HEK293 (cell line): ENCODE measurements at regions not wholly inside any gene's neighbourhood (a gene's known extent, or its start where the extent isn't known, plus 50 kb on each side); places are given as distances from the start of the nearest gene placed in this dataset.

Source experiments
- CTCF ChIP-seq: fragments of 450-650 bp; formaldehyde crosslinking; IDR thresholded peaks from 2 replicates; pipeline ENCODE4 v1.5.1; 2016; ENCODE audit warnings: missing biosample characterization, missing genetic modification characterization
- KLF8 ChIP-seq: fragments of 450-650 bp; formaldehyde crosslinking; IDR thresholded peaks from 2 replicates; pipeline ENCODE4 v1.5.1; 2016; ENCODE audit warnings: missing biosample characterization, missing genetic modification characterization
- REPIN1 ChIP-seq: fragments of 450-650 bp; formaldehyde crosslinking; IDR thresholded peaks from 2 replicates; pipeline ENCODE4 v1.5.1; 2017; ENCODE audit warnings: missing biosample characterization, missing genetic modification characterization, low read depth
- REST ChIP-seq: fragments of 450-650 bp; formaldehyde crosslinking; IDR thresholded peaks from 2 replicates; pipeline ENCODE4 v1.5.1; 2016; ENCODE audit warnings: missing biosample characterization, missing genetic modification characterization
- ZBTB20 ChIP-seq: fragments of 450-650 bp; formaldehyde crosslinking; IDR thresholded peaks from 2 replicates; pipeline ENCODE4 v1.5.1; 2016; ENCODE audit warnings: missing biosample characterization, missing genetic modification characterization
- ZNF114 ChIP-seq: fragments of 450-650 bp; formaldehyde crosslinking; IDR thresholded peaks from 2 replicates; pipeline ENCODE4 v1.5.0; 2017; ENCODE audit warnings: missing biosample characterization, missing genetic modification characterization
- ZNF175 ChIP-seq: fragments of 450-650 bp; formaldehyde crosslinking; IDR thresholded peaks from 2 replicates; pipeline ENCODE4 v1.5.1; 2016; ENCODE audit warnings: missing biosample characterization, missing genetic modification characterization
- ZNF274 ChIP-seq, 2 experiments: fragments of 200-500 bp in 1 of 2; fragments of 450-650 bp in 1 of 2; sonication (Bioruptor generic) in 1 of 2; formaldehyde crosslinking in 1 of 2; IDR thresholded peaks; 2 replicates each; pipeline versions ENCODE4 v1.5.1 to v1.6.1; 2014 to 2016; ENCODE audit warnings: borderline replicate concordance in 1 of 2, inconsistent platforms in 1 of 2, low read length in 1 of 2, missing biosample characterization in 1 of 2, missing genetic modification characterization in 1 of 2
- ZNF488 ChIP-seq: fragments of 450-650 bp; formaldehyde crosslinking; IDR thresholded peaks from 2 replicates; pipeline ENCODE4 v1.5.1; 2016; ENCODE audit warnings: missing biosample characterization, missing genetic modification characterization
- ZNF510 ChIP-seq: fragments of 450-650 bp; formaldehyde crosslinking; IDR thresholded peaks from 2 replicates; pipeline ENCODE4 v1.5.1; 2018; ENCODE audit warnings: mild to moderate bottlenecking, missing genetic modification characterization, missing biosample characterization; ENCODE audit not compliant: insufficient replicate concordance
- ZNF544 ChIP-seq: fragments of 450-650 bp; formaldehyde crosslinking; IDR thresholded peaks from 2 replicates; pipeline ENCODE4 v1.5.0; 2017; ENCODE audit warnings: missing biosample characterization, missing genetic modification characterization
- ZNF621 ChIP-seq: fragments of 450-650 bp; formaldehyde crosslinking; IDR thresholded peaks from 2 replicates; pipeline ENCODE4 v1.5.1; 2017; ENCODE audit warnings: missing biosample characterization, missing genetic modification characterization
- ZNF768 ChIP-seq: fragments of 450-650 bp; formaldehyde crosslinking; IDR thresholded peaks from 2 replicates; pipeline ENCODE4 v1.5.1; 2018; ENCODE audit warnings: missing biosample characterization, mild to moderate bottlenecking, missing genetic modification characterization

- TF ChIP-seq CTCF (tag by site-specific recombination) = no peak
- TF ChIP-seq ZNF510 (tag by site-specific recombination) = no peak
- no peak for TF ChIP-seq KLF8 (tag by site-specific recombination)
- no peak for TF ChIP-seq ZNF621 (tag by site-specific recombination)
- TF ChIP-seq ZBTB20 (tag by site-specific recombination) = no peak
- no peak for TF ChIP-seq ZNF544 (tag by site-specific recombination)
- TF ChIP-seq ZNF768 (tag by site-specific recombination) = no peak
- no peak for TF ChIP-seq ZNF488
- no peak for TF ChIP-seq REPIN1
- no peak for TF ChIP-seq ZNF175 (tag by site-specific recombination)
- TF ChIP-seq ZNF114 (tag by site-specific recombination) = no peak
- no peak for TF ChIP-seq ZNF274 (IDR thresholded peaks at IDR 0.05; ENCODE audit: low read length)
- TF ChIP-seq ZNF274 (tag by site-specific recombination; IDR thresholded peaks at IDR 0.05; ENCODE audit: borderline replicate concordance) = no peak
- TF ChIP-seq REST = no peak
Observed at GRCh38 chr3:146732325-146732724, 127.2 kb upstream of the PLSCR5 start.
